CD4-positive, alpha-beta T cell (primary cell): ENCODE measurements at regions not wholly inside any gene's neighbourhood (a gene's known extent, or its start where the extent isn't known, plus 50 kb on each side); places are given as distances from the start of the nearest gene placed in this dataset.

ENCODE experiments used
- ATAC-seq: fragments of 200-7000 bp; cut with Tn5 transposase; one replicate; pipeline ENCODE4 v1.10.0; 2022; ENCODE audit warnings: mild to moderate bottlenecking; ENCODE audit not compliant: poor library complexity
- CTCF ChIA-PET: fragments of 350-600 bp; sonication (Branson Sonifier 250); formaldehyde crosslinking; loops from one replicate; lab custom pipeline; 2021; ENCODE audit warnings: antibody characterized with exemption, inconsistent platforms; lab: Charles Lee
- POLR2A ChIA-PET: fragments of 350-600 bp; sonication (Branson Sonifier 250); formaldehyde crosslinking; loops from one replicate; lab custom pipeline; 2021; ENCODE audit warnings: antibody characterized with exemption, inconsistent platforms; lab: Charles Lee
- DNase-seq, 14 experiments: peaks; one replicate each; pipeline ENCODE4 v3.0.0-alpha.2; 2013 to 2020; ENCODE audit warnings: mixed read lengths in 2 of 14
- H3K27ac ChIP-seq, 2 donors: one replicate each; pipeline versions ENCODE4 v1.5.1 to v1.7.0; 2013; ENCODE audit warnings: low read length in 2 of 2, low read depth in 1 of 2, mild to moderate bottlenecking in 1 of 2
- H3K27me3 ChIP-seq, 2 experiments: 1 replicate in 1 of 2; 2 replicates in 1 of 2; pipeline versions ENCODE4 v1.6.1 to v1.7.0; 2013; ENCODE audit warnings: low read length in 2 of 2, control low read depth in 1 of 2, mild to moderate bottlenecking in 1 of 2, moderate library complexity in 1 of 2; ENCODE audit not compliant: insufficient read depth in 2 of 2, control insufficient read depth in 1 of 2
- H3K36me3 ChIP-seq: one replicate; pipeline ENCODE4 v1.6.1; 2013; ENCODE audit warnings: low read length, control low read depth; ENCODE audit not compliant: insufficient read depth
- H3K4me1 ChIP-seq: one replicate; pipeline ENCODE4 v1.6.1; 2013; ENCODE audit warnings: low read length, control low read depth; ENCODE audit not compliant: insufficient read depth
- H3K4me3 ChIP-seq: one replicate; pipeline ENCODE4 v1.5.1; 2013; ENCODE audit warnings: mild to moderate bottlenecking, low read length, moderate library complexity
- H3K9me3 ChIP-seq, 2 experiments: 1 replicate in 1 of 2; 2 replicates in 1 of 2; pipeline versions ENCODE4 v1.6.1 to v1.7.0; 2013; ENCODE audit warnings: low read length in 2 of 2, mild to moderate bottlenecking in 2 of 2, control low read depth in 1 of 2, moderate library complexity in 1 of 2; ENCODE audit not compliant: control insufficient read depth in 1 of 2, insufficient read depth in 1 of 2
- H3K27ac Mint-ChIP-seq: one replicate; pipeline ENCODE4 v1.8.0; 2020; ENCODE audit warnings: mixed read lengths
- H3K27me3 Mint-ChIP-seq: one replicate; pipeline ENCODE4 v1.8.0; 2021; ENCODE audit warnings: mixed read lengths
- H3K36me3 Mint-ChIP-seq: one replicate; pipeline ENCODE4 v1.8.0; 2021; ENCODE audit warnings: low read depth, mixed read lengths
- H3K4me1 Mint-ChIP-seq: one replicate; pipeline ENCODE4 v1.8.0; 2021; ENCODE audit warnings: low read depth, mixed read lengths
- H3K4me3 Mint-ChIP-seq: one replicate; pipeline ENCODE4 v1.8.0; 2020; ENCODE audit warnings: mild to moderate bottlenecking, mixed read lengths
- H3K9me3 Mint-ChIP-seq: one replicate; pipeline ENCODE4 v1.8.0; 2020; ENCODE audit warnings: mixed read lengths
- intact Hi-C, 2 experiments: fragments of 100-400 bp; cut with DNase I in 1 of 2; cut with micrococcal nuclease in 1 of 2; formaldehyde crosslinking; loops; one replicate each; pipeline versions ENCODE4 v1.15.1 to v1.9.0; 2023 to 2025; cut with DNase I, micrococcal nuclease
- TF ChIP-seq, protein P1 (sequence below): fragments of 200-600 bp; IDR thresholded peaks from one replicate; pipeline ENCODE4 v1.8.0; 2022; ENCODE audit warnings: antibody characterized with exemption, mild to moderate bottlenecking

DNA sequence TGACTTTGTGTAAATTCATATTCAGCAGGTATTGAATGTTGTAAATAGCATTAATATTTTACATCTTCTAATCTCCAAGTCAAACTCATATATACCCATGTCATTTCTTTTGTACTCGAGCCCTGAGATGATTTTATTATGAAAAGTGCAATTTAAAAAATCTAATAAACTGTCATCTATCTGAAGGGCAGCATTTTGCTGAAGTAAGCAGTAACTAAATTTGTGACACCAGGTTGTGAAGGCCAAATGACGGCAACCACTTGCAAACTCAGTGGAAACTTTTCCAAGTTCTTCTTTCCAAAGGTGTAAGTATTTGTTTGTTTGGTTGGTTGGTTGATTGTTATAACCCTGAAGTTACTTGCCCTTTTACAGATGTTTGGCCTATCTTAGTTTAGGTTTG lies 188.3 kb downstream of the GPR37 start:
- H3K9me3 ChIP-seq, result no peaks in the 10 kb centered on the region
- Mint-ChIP-seq H3K4me1 (no peaks in the 10 kb centered on the region), H3K27me3 (no peaks in the 10 kb centered on the region), H3K4me3 (no peak overlapping the region), H3K36me3 (no peaks in the 10 kb centered on the region), H3K9me3 (peaks cover 4% of the 10 kb centered on the region), H3K27ac (no peak overlapping the region)
- no peak overlapping the region for H3K27ac ChIP-seq
- ChIA-PET POLR2A (no interaction called here), CTCF (no interaction called here)
- TF ChIP-seq, protein P1, sequence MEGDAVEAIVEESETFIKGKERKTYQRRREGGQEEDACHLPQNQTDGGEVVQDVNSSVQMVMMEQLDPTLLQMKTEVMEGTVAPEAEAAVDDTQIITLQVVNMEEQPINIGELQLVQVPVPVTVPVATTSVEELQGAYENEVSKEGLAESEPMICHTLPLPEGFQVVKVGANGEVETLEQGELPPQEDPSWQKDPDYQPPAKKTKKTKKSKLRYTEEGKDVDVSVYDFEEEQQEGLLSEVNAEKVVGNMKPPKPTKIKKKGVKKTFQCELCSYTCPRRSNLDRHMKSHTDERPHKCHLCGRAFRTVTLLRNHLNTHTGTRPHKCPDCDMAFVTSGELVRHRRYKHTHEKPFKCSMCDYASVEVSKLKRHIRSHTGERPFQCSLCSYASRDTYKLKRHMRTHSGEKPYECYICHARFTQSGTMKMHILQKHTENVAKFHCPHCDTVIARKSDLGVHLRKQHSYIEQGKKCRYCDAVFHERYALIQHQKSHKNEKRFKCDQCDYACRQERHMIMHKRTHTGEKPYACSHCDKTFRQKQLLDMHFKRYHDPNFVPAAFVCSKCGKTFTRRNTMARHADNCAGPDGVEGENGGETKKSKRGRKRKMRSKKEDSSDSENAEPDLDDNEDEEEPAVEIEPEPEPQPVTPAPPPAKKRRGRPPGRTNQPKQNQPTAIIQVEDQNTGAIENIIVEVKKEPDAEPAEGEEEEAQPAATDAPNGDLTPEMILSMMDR, result no peak
- H3K4me1 ChIP-seq, result no peaks in the 10 kb centered on the region
- H3K36me3 ChIP-seq, result no peaks in the 10 kb centered on the region
- H3K27me3 ChIP-seq, result no peaks in the 10 kb centered on the region
- H3K4me3 ChIP-seq, result no peak overlapping the region
- intact Hi-C loops, result no loop called here
- DNase-seq (no peak), ATAC-seq (no peak)

DNA sequence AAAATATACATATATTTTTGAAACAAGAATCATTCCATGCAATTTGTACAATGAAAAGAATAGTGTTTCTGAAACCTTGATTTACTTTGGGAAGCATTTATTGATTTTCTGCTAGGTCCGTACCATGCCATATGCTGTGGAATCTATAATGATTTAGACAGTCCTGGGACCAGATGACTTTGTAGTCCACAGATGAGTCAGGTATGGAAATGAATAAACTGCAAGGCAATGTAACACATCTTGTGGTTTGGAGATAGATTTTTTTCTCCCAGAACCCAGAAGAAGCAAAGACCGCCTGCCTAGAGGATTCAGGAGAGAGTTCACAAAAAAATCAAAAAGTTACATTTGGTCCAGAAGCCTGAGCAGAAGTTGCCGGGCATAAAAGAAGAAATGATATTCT lies 190.4 kb downstream of the GPR37 start:
- H3K27me3 ChIP-seq, result no peaks in the 10 kb centered on the region
- Mint-ChIP-seq H3K27me3 (no peaks in the 10 kb centered on the region), H3K9me3 (peaks cover 3% of the 10 kb centered on the region), H3K4me1 (no peaks in the 10 kb centered on the region), H3K4me3 (no peak overlapping the region), H3K36me3 (no peaks in the 10 kb centered on the region), H3K27ac (no peak overlapping the region)
- no peaks in the 10 kb centered on the region for H3K36me3 ChIP-seq
- H3K27ac ChIP-seq, result no peak overlapping the region
- intact Hi-C loops, result no loop called here
- ATAC-seq, result no peak
- H3K4me1 ChIP-seq, result no peaks in the 10 kb centered on the region
- ChIA-PET POLR2A (no interaction called here), CTCF (no interaction called here)
- no peak for DNase-seq
- H3K4me3 ChIP-seq, result no peak overlapping the region
- TF ChIP-seq, protein P1, result no peak
- H3K9me3 ChIP-seq, result no peaks in the 10 kb centered on the region

DNA sequence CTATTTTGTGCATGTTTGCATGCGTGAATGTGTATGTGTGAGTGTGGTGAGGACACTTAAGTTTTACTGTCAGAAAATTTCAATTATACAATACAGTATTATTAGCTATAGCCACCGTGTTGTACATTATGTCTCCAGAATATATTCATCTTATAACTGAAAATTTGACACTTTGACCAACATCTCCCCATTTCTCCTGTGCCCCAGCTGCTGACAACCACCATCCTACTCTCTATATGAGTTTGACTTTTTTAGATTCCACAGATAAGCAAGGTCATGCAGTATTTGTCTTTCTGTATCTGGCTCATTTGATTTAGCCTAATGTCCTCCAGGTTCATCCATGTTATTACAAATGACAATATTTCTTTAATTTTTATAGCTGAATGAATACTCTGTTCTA lies 195.0 kb downstream of the GPR37 start:
- ATAC-seq, result no peak
- no peak for DNase-seq
- no peaks in the 10 kb centered on the region for H3K36me3 ChIP-seq
- H3K4me3 ChIP-seq, result no peak overlapping the region
- no peak overlapping the region for H3K27ac Mint-ChIP-seq
- CTCF ChIA-PET, result interaction anchor here (1.1 kb wide), 1 partner anchor 11 kb away, joined by 3 read pairs; no protein-coding TSS in a partner anchor
- POLR2A ChIA-PET, result no interaction called here
- no peaks in the 10 kb centered on the region for H3K36me3 Mint-ChIP-seq
- H3K4me3 Mint-ChIP-seq, result no peak overlapping the region
- intact Hi-C loops, result no loop called here
- H3K4me1 ChIP-seq, result no peaks in the 10 kb centered on the region
- no peaks in the 10 kb centered on the region for H3K27me3 Mint-ChIP-seq
- H3K9me3 Mint-ChIP-seq, result peaks cover 7% of the 10 kb centered on the region
- no peaks in the 10 kb centered on the region for H3K4me1 Mint-ChIP-seq
- no peaks in the 10 kb centered on the region for H3K9me3 ChIP-seq
- H3K27me3 ChIP-seq, result no peaks in the 10 kb centered on the region
- TF ChIP-seq, protein P1, result no peak
- no peak overlapping the region for H3K27ac ChIP-seq
